Mucosa of gallbladder (tissue), 1 donor: ENCODE measurements at regions not wholly inside any gene's neighbourhood (a gene's known extent, or its start where the extent isn't known, plus 50 kb on each side); places are given as distances from the start of the nearest gene placed in this dataset.

ENCODE experiments used
- DNase-seq: peaks from one replicate; pipeline ENCODE4 v3.0.0-alpha.2; 2020; ENCODE audit warnings: low spot score
- donor health status: DM: no; HTN: no; CAD: no.

DNA sequence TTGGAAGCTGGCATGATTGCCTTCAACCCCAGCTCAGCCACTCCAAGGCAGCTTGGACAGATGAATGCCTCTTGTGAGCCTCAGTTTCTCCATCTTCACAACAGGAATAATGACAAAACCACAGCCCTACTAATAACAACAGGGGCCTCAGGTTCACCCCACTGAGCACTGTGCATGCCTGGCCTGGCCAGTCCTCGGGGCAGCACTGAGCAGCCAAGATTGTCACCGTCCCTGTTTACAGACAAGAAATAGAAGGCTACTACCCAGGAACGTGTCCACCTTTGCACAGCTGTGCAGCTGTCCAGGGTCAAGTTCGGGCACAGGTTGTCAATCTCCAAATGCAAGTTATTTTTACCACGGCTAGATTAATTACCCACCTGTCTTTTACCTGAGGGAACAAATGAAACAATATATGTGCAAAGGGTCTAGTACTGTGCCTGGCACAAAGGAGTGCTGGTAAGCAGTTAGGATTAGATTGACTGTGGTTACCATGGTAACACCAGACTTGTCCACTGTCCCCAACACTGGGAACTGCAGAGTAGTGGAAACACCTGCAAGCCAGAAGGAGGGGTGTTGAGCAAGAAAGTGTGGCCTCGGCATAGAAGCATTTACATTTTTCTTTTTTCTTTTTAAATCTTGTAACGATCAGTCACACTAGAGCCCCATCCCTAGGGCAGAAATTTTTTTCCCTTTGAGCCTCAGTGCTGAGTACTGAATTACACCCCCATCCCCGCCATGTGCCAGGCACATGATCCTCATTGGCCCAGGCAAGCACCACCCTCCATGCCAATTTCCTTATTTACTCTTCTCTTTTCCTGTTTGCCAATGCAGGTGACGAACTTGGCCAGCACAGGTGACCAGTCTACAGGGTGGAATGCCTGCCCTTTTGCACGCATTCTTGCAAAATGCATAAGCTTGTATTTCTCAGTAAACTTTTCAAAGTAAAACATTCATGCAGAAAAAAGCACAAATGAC is 66.3 kb upstream of the SLC6A6 start:
- peak; percentile 87 for DNase-seq

DNA sequence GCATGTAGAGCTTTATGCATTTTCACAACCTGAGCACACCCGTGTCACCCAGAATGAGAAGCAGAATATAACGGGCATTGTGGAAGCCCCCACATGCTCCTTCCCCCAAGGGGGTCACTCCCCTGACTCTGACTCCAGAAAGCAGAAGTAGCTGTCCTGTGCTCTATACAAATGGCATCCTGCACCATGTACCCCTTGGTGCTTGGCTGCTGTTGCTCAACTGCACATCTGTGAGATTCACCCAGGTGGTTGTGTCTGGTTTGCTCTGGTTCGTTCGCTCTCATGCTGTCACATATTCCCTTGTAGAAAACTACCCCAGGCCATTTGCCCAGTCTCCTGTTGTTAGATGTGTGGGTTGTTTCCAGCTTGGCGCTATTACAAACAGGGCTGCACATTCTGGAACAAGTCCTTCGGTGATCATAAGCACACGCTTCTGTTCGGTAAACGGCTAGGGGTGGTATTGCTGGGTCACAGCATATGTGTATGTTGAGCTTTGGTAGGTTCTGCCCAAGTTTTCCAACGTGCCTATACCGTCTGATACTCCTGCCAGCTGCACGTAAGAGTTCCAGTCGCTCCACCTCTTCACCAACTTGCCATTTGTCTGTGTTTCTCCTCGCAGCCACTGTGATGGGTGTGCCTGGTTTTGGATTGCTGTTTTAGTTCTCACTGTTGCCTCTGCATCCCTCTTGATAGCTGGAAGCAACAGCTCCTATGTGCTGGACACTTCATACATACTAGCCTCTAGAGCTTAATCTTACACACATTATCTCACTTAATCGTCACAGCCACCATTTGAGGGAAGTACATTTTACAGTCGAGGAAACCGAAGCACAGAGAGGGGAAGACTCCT is 65.4 kb upstream of the SLC6A6 start:
- DNase-seq = no peak

DNA sequence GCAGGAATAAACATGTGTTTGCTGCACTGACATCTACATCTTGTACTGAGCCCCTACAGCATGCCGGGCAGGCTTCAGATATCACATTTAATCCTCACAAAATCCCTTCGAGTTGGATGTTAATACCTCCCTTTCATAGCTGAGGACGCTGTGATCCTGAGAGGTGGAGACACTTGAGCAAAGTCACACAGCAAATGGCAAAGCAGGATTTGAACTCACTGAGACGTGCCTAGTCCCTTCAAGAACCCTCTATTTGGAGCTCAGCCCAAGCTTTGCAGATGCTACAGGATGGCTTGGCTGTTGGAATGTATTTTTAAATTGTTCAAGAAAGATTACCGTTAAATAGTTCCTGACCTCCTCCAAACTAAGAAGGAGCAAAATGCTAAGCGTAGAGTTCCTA is 64.6 kb upstream of the SLC6A6 start:
- DNase-seq = no peak

DNA sequence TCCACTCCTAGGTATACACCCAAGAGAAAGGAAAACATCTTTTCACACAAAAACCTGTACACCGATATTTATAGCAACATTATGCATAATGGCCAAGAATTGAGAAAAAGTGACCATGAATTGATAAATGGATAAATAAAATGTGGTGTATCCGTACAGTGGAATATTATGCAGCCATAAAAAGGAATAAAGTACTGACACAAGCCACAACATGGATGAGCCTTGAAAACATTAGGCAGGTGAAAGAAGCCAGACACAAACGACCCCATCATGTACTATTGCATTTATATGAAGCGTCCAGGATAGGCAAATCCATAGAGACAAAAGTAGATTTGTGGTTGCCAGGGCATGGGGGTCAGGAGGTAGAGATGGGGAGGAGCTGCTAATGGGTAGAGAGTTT is 64.2 kb upstream of the SLC6A6 start:
- DNase-seq = no peak

DNA sequence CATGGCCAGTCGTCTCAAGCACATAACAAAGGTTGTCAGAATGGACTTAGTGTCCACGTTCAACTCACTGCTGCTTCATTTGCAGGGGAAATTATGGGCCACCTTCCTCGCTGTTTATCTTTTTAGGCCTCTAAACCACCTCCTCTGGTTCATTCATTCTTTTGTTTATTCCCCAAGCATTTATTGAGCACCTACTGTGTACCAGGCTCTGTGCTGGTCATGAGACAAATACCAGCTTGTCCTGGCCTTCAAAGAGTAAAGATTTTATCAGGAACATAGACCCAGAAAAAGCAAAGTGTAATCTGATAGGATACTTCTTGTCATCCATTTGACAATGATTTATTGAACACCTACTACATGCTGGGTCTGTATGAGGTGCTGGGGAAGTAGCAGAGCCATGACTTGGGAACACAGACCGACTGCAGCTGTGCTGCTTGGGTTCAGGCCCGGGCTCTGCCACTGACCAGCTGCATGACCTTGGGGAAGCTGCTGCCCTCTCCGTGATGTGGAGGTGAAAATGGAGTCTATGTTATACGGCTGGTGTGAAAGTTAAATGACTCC is 63.4 kb upstream of the SLC6A6 start:
- DNase-seq = no peak

DNA sequence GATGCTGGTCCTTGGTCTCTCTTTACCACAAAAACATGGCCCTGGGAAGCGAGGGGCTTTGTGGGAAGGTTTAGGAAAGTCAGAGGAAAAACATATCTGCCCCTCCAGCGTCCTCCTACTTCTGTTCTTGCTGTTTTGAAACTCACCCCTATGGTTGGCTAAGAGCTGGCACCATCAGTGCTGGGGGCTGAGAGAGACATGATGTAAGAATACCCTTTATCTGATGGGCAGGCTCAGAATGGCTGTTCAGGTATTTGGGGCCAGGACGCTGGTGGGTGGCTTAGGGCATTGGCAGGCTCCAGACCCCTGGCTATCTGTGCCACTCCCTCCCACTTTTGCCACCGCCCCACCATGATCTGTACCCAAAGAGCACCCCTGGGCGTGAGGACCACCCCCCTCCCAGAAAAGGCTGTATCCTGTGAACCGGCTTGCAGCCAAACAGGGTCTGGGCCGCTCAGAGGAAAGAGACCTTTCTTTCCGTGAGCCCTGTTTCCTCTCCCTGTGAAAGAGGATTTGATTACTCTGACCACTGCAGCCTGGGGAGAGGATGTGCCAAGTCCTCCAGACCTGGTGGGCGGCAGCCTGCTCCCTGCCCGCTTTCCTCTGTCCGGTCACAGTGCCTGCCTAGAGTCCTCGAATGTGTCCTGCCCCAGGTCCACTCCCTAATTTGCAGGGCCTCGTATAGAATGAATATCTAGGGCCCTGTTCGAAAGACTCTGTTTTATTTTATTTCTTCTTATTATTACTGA is 61.3 kb upstream of the SLC6A6 start:
- DNase-seq = no peak

DNA sequence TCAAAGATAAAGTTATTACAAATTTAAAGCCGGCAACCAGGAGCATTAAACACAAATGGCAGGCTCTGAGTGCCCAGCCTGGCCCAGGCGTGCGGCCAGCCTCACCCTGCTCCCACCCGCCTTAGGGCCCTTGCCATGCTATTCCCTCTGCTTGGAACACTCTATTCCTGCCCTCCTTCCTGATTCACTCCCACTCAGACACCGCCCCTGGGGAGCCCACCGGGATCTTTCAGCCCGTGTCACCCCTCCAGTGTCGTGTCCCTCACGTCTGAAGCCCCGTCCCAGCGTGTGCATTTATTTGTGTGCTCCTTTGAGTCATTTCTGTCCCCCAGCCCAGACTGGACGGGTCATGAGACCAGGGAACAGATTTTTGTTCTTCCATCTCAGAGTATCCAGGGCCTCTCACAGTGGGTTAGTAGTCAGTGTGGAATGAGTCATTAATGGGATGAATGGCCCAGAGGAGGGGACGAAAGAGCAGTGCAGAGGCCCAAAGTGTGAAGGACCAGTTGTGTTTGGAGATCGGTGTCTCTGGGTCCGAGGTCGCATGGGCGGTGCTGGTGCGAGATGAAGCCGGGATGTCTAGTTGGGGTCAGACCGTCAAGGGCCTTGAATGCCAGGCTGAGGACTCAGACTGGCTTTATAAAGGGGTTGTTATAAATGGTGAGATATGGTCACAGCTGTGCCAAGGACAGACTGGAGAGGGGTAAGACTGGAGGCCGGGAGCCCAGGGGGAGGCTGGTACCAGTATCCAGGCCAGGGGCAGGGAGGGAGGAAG is 58.9 kb upstream of the SLC6A6 start:
- DNase-seq = no peak

DNA sequence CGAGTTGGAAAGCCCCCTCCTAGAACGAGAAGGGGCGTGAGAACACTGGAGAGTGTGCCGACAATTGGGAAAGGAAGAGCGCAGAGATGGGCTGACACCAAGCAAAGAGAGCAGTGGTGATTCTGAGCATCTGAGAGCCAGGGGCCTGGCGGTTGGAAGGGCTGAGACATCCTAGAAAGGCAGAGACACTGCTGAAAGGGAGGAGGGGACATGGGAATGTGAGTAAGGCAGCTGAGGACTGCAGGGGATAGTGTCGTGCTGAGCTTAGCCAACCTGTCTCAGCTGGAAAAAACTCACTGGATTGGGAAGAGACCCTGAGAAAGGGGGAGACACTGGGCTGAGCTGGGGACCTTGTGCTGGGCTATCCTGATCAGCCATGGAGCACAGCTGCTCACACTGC is 58.1 kb upstream of the SLC6A6 start:
- DNase-seq = no peak

DNA sequence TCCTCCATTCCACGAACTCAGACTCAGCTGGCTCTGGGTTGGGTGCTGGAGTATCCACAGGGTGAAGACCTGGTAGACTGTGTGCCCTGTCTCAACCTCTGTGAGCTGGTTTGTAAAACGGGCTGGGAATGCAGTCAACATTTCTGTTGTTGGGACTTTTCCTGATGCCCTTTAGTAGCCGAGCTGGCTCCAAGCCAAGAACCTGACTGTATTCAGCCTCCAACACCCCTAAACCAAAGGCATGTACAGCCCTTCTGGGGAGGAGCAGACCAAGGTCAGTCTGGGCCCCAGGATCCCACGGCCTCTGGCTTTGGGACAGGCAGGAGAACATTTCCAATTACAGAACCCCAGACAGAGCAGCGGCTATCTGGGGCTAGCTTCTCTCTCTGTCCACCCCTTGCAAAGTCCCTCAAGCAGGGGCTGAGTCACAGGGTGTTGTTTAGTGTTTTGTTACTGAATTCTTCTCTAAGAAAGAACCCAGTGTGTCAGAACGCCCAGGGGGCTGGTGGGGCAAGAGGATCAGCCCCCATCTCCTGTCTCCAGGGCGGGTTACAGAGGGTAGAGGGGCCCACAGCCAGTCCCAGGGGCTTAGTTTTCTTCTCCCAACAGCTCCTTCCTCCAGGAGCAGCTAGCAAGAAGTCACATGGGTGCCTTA is 56.8 kb upstream of the SLC6A6 start:
- DNase-seq = no peak

DNA sequence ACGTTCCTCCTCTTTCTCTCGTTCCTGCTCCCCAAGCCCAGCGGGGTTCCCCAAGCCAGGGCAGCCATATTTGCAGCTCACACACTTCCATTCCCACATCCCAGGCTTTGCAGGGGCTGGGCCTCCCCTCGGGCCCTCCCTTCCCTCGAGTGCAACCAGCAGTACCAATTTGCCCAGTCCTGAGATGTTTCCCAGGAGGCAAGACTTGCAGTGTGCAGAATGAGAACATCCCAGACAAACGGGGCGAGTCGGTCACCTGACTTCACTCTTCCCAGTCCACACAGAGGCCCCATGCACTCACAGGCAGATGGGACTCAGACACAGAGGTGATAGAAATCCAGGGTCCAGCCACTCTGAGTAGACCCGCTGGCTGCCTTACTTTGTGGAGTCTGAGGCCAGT is 56.2 kb upstream of the SLC6A6 start:
- no peak for DNase-seq

DNA sequence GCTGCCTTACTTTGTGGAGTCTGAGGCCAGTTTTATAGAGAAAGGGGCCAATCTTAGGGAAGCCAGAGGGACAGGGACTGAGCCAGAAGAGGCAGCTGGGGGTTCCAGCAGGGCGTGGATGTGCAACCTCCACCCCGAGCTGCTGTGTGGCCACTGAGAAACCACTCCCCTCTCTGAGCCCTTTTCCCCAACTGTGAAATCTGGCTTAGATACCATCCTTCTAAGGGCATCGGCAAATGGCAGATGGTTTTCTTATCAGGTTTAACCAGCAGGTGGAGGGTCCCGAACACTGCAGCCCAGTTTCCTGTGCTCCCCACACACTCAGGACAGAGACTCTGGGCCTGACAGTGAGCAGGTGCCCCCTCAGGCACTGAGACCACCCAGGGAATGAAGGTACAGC is 55.8 kb upstream of the SLC6A6 start:
- DNase-seq = no peak

DNA sequence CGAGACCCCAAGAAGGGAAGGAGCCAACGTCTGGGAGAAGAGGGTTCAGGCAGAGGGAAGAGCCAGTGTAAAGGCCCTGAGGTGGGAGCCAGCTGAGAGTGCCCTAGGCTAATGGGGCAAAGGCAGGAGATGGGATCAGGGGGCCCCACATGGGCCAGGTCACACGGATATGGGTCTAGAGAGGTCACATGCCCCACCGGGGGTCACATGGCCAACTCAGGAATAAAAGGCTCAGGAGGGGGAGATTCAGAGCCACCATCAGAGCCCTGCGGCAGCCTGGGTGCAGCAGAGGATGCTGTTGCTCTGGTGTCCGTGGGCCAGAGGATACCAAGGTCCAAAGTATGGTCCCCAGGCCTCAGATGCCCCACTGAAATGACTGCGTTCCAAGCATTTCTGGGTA is 55.3 kb upstream of the SLC6A6 start:
- DNase-seq = no peak

DNA sequence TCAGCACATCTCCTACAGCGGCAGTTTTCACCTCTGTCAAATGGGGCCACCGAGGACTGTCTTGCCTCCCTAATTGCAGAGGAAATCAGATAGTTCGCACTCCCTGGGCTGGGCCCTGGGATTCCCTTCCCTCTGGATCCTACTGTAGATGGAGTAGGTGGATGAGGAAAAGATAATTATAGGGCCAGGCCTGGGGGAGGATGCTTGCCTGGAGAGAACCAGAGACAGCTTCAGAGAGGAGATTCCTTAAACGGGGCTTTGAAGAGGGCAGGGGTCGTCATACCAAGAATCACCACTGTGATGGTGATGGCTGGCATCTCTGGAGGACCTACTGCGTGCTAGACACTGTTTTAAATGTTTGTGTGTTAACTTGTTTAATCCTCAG is 50.8 kb upstream of the SLC6A6 start:
- DNase-seq = no peak

DNA sequence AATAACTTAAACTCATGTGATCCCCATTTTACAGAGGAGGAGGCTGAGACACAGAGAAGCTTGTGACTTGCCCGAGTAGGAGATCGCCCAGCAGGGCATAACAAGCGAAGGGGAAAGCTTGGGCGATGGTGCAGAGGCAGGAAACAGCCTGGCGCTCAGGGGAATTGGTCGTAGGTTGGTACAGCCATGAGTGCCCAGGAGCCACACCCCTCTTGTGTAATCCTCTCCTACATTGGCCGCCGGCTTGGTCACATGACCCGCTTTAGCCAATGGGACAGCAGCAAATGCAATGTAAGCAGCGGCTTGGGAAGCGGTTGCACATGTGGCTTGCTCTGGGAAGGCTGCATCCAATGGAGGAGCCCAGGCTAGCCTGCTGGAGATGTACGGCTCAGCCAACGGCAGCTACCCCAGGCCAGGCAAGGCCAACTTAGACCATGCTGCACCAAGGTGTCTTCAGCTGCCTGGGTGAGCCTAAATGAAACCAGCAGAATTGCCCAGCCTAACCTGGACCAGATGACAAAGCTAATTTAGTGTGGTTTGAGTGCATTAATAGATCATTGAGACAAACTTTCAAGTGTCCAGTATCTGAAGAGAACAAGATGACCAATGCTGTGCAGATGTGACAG is 50.3 kb upstream of the SLC6A6 start:
- no peak for DNase-seq
